Hepatocyte (in vitro differentiated cells): ENCODE measurements at regions not wholly inside any gene's neighbourhood (a gene's known extent, or its start where the extent isn't known, plus 50 kb on each side); places are given as distances from the start of the nearest gene placed in this dataset.
A peak's percentile ranks its signal among the peaks of the same experiment; 100 is the strongest.

Experiments
- CTCF ChIP-seq: fragments of 200-600 bp; sonication (generic); IDR thresholded peaks from 2 replicates; pipeline ENCODE4 v1.5.1; 2016; ENCODE audit warnings: antibody characterized with exemption, mild to moderate bottlenecking; ENCODE audit not compliant: poor library complexity
- EZH2 ChIP-seq: fragments of 200-600 bp; sonication (generic); IDR thresholded peaks from 2 replicates; pipeline ENCODE4 v1.6.1; 2016; ENCODE audit warnings: antibody characterized with exemption, mild to moderate bottlenecking, borderline replicate concordance

- TF ChIP-seq CTCF (peak; percentile 37), EZH2 (no peak)
Observed at GRCh38 chr11:116078101-116078591, 573.9 kb upstream of the CADM1 start.
